GM12878 (cell line): ENCODE measurements at regions not wholly inside any gene's neighbourhood (a gene's known extent, or its start where the extent isn't known, plus 50 kb on each side); places are given as distances from the start of the nearest gene placed in this dataset.

Experiments used
- ATAC-seq: fragments of 200-7000 bp; cut with Tn5 transposase; 3 replicates; pipeline ENCODE4 v1.9.1; 2020; ENCODE audit warnings: mild to moderate bottlenecking, moderate library complexity
- BruUV-seq: library from RNA; stranded (reverse); fragments of 400-500 nt; replicated peaks from 2 replicates; lab custom pipeline; 2021; lab: Mats Ljungman, UMichigan
- CTCF ChIA-PET: fragments of 300-600 bp; sonication (Branson Sonifier 250); formaldehyde crosslinking; extraction: SDS; loops from one replicate; lab custom pipeline; 2021; ENCODE audit warnings: inconsistent platforms; lab: Yijun Ruan, JAX
- POLR2A ChIA-PET: fragments of 350-600 bp; formaldehyde crosslinking; extraction: SDS; loops from one replicate; lab custom pipeline; 2021; ENCODE audit warnings: inconsistent platforms; lab: Charles Lee
- RAD21 ChIA-PET: fragments of 300-600 bp; sonication (Branson Sonifier 250); formaldehyde crosslinking; loops from one replicate; lab custom pipeline; 2023; ENCODE audit warnings: antibody characterized with exemption; ENCODE audit not compliant: unreplicated experiment; lab: Charles Lee
- SMC1A ChIA-PET: fragments of 300-600 bp; sonication (Branson Sonifier 250); formaldehyde crosslinking; loops from one replicate; lab custom pipeline; 2023; ENCODE audit not compliant: unreplicated experiment, uncharacterized antibody; lab: Charles Lee
- DNase-seq: peaks from one replicate; pipeline ENCODE4 v3.0.0-alpha.2; 2011; ENCODE audit warnings: low read depth, low spot score
- FAIRE-seq: peaks from 3 replicates; lab custom pipeline; 2011; peaks lifted over from hg19 to GRCh38; lab: Jason Lieb, UNC
- H2AFZ ChIP-seq: 2 replicates; pipeline ENCODE4 v1.6.0; 2011; ENCODE audit warnings: low read depth, low read length, control low read depth; ENCODE audit not compliant: control insufficient read depth
- H3K27ac ChIP-seq: 2 replicates; pipeline ENCODE4 v1.5.1; 2011; ENCODE audit warnings: control low read depth; ENCODE audit not compliant: control insufficient read depth, insufficient read depth
- H3K27me3 ChIP-seq, 2 experiments: replicated peaks in 1 of 2; 2 replicates each; pipeline versions ENCODE4 v1.6.0 to v1.6.1; 2011; ENCODE audit warnings: low read length in 1 of 2; ENCODE audit not compliant: control insufficient read depth in 2 of 2, insufficient read depth in 2 of 2
- H3K36me3 ChIP-seq, 2 experiments: 2 replicates each; pipeline ENCODE4 v1.5.1; 2011; ENCODE audit warnings: low read length in 1 of 2; ENCODE audit not compliant: control insufficient read depth in 2 of 2, insufficient read depth in 2 of 2
- H3K4me1 ChIP-seq: 2 replicates; pipeline ENCODE4 v1.6.1; 2011; ENCODE audit warnings: mild to moderate bottlenecking, low read length, moderate library complexity, mixed read lengths; ENCODE audit not compliant: control insufficient read depth, insufficient read depth
- H3K4me2 ChIP-seq: 2 replicates; pipeline ENCODE4 v1.6.0; 2011; ENCODE audit warnings: control low read depth; ENCODE audit not compliant: control insufficient read depth, insufficient read depth
- H3K4me3 ChIP-seq: fragments of 200-600 bp; sonication (generic); 2 replicates; pipeline ENCODE4 v1.5.1; 2016
- H3K79me2 ChIP-seq: 2 replicates; pipeline ENCODE4 v1.6.0; 2011; ENCODE audit warnings: low read length; ENCODE audit not compliant: control insufficient read depth, insufficient read depth
- H3K9ac ChIP-seq: 2 replicates; pipeline ENCODE4 v1.8.0; 2011; ENCODE audit warnings: low read length, control low read depth, mixed read lengths; ENCODE audit not compliant: control insufficient read depth, insufficient read depth
- H3K9me3 ChIP-seq: replicated peaks from 3 replicates; pipeline ENCODE4 v1.5.1; 2011; ENCODE audit warnings: mild to moderate bottlenecking, low read length; ENCODE audit not compliant: control insufficient read depth, insufficient read depth
- H4K20me1 ChIP-seq: 2 replicates; pipeline ENCODE4 v1.6.0; 2011; ENCODE audit not compliant: control insufficient read depth, insufficient read depth
- IKZF2 ChIP-seq, 2 experiments: fragments of 450-650 bp; IDR thresholded peaks; 2 replicates each; pipeline ENCODE4 v1.6.1; 2017; ENCODE audit warnings: mild to moderate bottlenecking in 2 of 2, moderate library complexity in 2 of 2
- NR2C2 ChIP-seq: IDR thresholded peaks from 2 replicates; pipeline ENCODE4 v1.6.1; 2011; ENCODE audit warnings: borderline replicate concordance, low read depth; ENCODE audit not compliant: control insufficient read depth, insufficient read length
- PAX8 ChIP-seq: fragments of 450-650 bp; IDR thresholded peaks from 2 replicates; pipeline ENCODE4 v1.6.1; 2017; ENCODE audit warnings: mild to moderate bottlenecking, moderate library complexity
- POLR2A ChIP-seq: IDR thresholded peaks from 2 replicates; pipeline ENCODE4 v1.6.1; 2011; ENCODE audit warnings: low read depth, mild to moderate bottlenecking, low read length
- RAD21 ChIP-seq: IDR thresholded peaks from 2 replicates; pipeline ENCODE4 v1.6.1; 2011; ENCODE audit warnings: mild to moderate bottlenecking, low read depth, low read length, moderate library complexity; ENCODE audit not compliant: insufficient read depth
- SMAD5 ChIP-seq: IDR thresholded peaks from 2 replicates; pipeline ENCODE4 v1.6.1; 2016; ENCODE audit warnings: antibody characterized with exemption, low read depth
- TAF1 ChIP-seq: IDR thresholded peaks from 2 replicates; pipeline ENCODE4 v1.6.1; 2011; ENCODE audit warnings: mild to moderate bottlenecking, low read depth, low read length, borderline replicate concordance
- TBL1XR1 ChIP-seq: IDR thresholded peaks from 2 replicates; pipeline ENCODE4 v1.6.1; 2012; ENCODE audit warnings: low read depth, low read length, improper control_type of control experiment
- TCF3 ChIP-seq: IDR thresholded peaks from 2 replicates; pipeline ENCODE4 v1.6.1; 2012; ENCODE audit warnings: low read depth, mild to moderate bottlenecking, low read length, borderline replicate concordance; ENCODE audit not compliant: insufficient read depth
- WGBS: methylation state at CpG from one replicate; pipeline ENCODE4 v1.1.6; 2016; ENCODE audit warnings: low lambda C conversion rate; ENCODE audit not compliant: insufficient replicate concordance, insufficient coverage; ENCODE audit errors: missing lambda C conversion rate; 5-methylcytosine and 5-hydroxymethylcytosine counted together
- in situ Hi-C: fragments of 300-500 bp; cut with MboI; formaldehyde crosslinking; loops from 9 replicates; pipeline ENCODE4 v1.14.3; 2018; ENCODE audit warnings: mixed read lengths
- intact Hi-C: fragments of 100-400 bp; cut with micrococcal nuclease; formaldehyde crosslinking; loops from one replicate; pipeline ENCODE4 v1.14.2; 2022; ENCODE audit not compliant: unreplicated experiment
- TF ChIP-seq, protein P1 (sequence below): IDR thresholded peaks from 2 replicates; pipeline ENCODE4 v1.6.1; 2012; ENCODE audit warnings: improper control_type of control experiment, low read depth, low read length; ENCODE audit not compliant: insufficient replicate concordance
- TF ChIP-seq, protein P2 (sequence below): fragments of 450-650 bp; IDR thresholded peaks from 2 replicates; pipeline ENCODE4 v1.6.1; 2017; ENCODE audit warnings: antibody characterized with exemption, mild to moderate bottlenecking, moderate library complexity

DNA sequence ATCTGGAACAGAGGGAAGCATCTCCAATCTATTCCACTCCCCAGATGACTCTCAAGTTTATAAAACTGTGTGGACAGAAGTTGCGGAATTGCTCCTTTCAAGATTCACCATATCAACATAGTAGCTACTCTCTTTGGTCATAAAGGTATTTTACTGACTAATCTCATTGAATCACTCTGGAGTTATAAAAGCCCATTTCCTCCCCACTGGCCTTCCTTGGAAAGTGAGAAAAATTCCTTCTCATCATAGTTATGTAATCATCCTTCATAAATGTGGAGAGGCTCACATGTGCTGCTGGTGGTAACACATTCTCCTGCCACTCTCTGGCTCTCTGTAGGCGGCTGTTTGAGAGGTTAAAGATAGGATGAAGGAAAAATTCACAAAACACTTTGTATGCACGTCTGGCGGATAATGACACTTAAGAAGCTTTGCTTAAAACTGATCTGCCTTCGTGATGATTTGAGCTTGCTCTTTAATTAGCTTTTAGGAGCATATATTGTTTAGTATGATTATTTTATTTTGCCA is 1034.0 kb upstream of the EEF2KMT start:
- intact Hi-C loops, result no loop called here
- no peak overlapping the region for H3K4me2 ChIP-seq
- BruUV-seq, result no TSS peak
- 20% methylated on average over 5 of the region's 5 CpGs for whole genome bisulfite sequencing
- H3K27me3 ChIP-seq, result no peaks in the 10 kb centered on the region
- no peaks in the 10 kb centered on the region for H3K9me3 ChIP-seq
- in situ Hi-C loops, result no loop called here
- no peak overlapping the region for H3K9ac ChIP-seq
- H3K79me2 ChIP-seq, result no peaks in the 10 kb centered on the region
- H3K4me3 ChIP-seq, result no peak overlapping the region
- DNase-seq, result no peak
- TF ChIP-seq, protein P1, sequence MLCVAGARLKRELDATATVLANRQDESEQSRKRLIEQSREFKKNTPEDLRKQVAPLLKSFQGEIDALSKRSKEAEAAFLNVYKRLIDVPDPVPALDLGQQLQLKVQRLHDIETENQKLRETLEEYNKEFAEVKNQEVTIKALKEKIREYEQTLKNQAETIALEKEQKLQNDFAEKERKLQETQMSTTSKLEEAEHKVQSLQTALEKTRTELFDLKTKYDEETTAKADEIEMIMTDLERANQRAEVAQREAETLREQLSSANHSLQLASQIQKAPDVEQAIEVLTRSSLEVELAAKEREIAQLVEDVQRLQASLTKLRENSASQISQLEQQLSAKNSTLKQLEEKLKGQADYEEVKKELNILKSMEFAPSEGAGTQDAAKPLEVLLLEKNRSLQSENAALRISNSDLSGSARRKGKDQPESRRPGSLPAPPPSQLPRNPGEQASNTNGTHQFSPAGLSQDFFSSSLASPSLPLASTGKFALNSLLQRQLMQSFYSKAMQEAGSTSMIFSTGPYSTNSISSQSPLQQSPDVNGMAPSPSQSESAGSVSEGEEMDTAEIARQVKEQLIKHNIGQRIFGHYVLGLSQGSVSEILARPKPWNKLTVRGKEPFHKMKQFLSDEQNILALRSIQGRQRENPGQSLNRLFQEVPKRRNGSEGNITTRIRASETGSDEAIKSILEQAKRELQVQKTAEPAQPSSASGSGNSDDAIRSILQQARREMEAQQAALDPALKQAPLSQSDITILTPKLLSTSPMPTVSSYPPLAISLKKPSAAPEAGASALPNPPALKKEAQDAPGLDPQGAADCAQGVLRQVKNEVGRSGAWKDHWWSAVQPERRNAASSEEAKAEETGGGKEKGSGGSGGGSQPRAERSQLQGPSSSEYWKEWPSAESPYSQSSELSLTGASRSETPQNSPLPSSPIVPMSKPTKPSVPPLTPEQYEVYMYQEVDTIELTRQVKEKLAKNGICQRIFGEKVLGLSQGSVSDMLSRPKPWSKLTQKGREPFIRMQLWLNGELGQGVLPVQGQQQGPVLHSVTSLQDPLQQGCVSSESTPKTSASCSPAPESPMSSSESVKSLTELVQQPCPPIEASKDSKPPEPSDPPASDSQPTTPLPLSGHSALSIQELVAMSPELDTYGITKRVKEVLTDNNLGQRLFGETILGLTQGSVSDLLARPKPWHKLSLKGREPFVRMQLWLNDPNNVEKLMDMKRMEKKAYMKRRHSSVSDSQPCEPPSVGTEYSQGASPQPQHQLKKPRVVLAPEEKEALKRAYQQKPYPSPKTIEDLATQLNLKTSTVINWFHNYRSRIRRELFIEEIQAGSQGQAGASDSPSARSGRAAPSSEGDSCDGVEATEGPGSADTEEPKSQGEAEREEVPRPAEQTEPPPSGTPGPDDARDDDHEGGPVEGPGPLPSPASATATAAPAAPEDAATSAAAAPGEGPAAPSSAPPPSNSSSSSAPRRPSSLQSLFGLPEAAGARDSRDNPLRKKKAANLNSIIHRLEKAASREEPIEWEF, result no peak
- no peak for TF ChIP-seq TAF1
- TF ChIP-seq POLR2A, result no peak
- TF ChIP-seq SMAD5, result no peak
- TF ChIP-seq NR2C2, result no peak
- no peak for TF ChIP-seq TBL1XR1
- TF ChIP-seq PAX8, result no peak
- no peak for TF ChIP-seq IKZF2 (IDR thresholded peaks at IDR 0.05)
- TF ChIP-seq TCF3, result no peak
- TF ChIP-seq RAD21, result no peak
- TF ChIP-seq, protein P2, sequence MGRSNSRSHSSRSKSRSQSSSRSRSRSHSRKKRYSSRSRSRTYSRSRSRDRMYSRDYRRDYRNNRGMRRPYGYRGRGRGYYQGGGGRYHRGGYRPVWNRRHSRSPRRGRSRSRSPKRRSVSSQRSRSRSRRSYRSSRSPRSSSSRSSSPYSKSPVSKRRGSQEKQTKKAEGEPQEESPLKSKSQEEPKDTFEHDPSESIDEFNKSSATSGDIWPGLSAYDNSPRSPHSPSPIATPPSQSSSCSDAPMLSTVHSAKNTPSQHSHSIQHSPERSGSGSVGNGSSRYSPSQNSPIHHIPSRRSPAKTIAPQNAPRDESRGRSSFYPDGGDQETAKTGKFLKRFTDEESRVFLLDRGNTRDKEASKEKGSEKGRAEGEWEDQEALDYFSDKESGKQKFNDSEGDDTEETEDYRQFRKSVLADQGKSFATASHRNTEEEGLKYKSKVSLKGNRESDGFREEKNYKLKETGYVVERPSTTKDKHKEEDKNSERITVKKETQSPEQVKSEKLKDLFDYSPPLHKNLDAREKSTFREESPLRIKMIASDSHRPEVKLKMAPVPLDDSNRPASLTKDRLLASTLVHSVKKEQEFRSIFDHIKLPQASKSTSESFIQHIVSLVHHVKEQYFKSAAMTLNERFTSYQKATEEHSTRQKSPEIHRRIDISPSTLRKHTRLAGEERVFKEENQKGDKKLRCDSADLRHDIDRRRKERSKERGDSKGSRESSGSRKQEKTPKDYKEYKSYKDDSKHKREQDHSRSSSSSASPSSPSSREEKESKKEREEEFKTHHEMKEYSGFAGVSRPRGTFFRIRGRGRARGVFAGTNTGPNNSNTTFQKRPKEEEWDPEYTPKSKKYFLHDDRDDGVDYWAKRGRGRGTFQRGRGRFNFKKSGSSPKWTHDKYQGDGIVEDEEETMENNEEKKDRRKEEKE, result no peak
- TF ChIP-seq, all 136 proteins: peak for 0
- ChIA-PET SMC1A (no interaction called here), CTCF (interaction anchor here (1.0 kb wide), 1 partner anchor 9 kb away, joined by 3 read pairs; no protein-coding TSS in a partner anchor), POLR2A (no interaction called here), RAD21 (no interaction called here)
- Histone ChIP-seq H3K27ac (no peak overlapping the region), H4K20me1 (no peaks in the 10 kb centered on the region), H3K4me1 (no peaks in the 10 kb centered on the region), H2AFZ (no peak overlapping the region), H3K36me3 (no peaks in the 10 kb centered on the region)
- no peak for FAIRE-seq
- no peak for ATAC-seq
